Testis (tissue), 2 donors: ENCODE measurements at regions not wholly inside any gene's neighbourhood (a gene's known extent, or its start where the extent isn't known, plus 50 kb on each side); places are given as distances from the start of the nearest gene placed in this dataset.

ENCODE experiments used
- CTCF ChIP-seq, 3 experiments: fragments of 450-650 bp in 2 of 3; fragments of 200-600 bp in 1 of 3; sonication (generic) in 1 of 3; IDR thresholded peaks; one replicate each; pipeline ENCODE4 v1.5.1; 2016 to 2019; ENCODE audit warnings: antibody characterized with exemption in 3 of 3, mild to moderate bottlenecking in 2 of 3, moderate library complexity in 1 of 3
- POLR2A ChIP-seq: fragments of 450-650 bp; IDR thresholded peaks from one replicate; pipeline ENCODE4 v1.6.1; 2017; ENCODE audit warnings: antibody characterized with exemption, mild to moderate bottlenecking, moderate library complexity

GRCh38 chr15:95269242-95270183 lies 1038.2 kb downstream of the MCTP2 start:
- TF ChIP-seq CTCF (IDR thresholded peaks at IDR 0.05) (no peak), POLR2A (no peak)
